ENCODE measurements at regions not wholly inside any gene's neighbourhood (a gene's known extent, or its start where the extent isn't known, plus 50 kb on each side); places are given as distances from the start of the nearest gene placed in this dataset.
A peak's percentile ranks its signal among the peaks of the same experiment; 100 is the strongest.

GRCh38 chr12:91811481-91812287 is 334.0 kb downstream of the BTG1 start:
- ATAC-seq, result peak; percentile 71
- intact Hi-C loops (cut with DNase I), result loop anchor here (1.0 to 5.0 kb wide), 3 partner anchors 333 to 761 kb away; no protein-coding TSS in a partner anchor
- peak; percentile 77 for DNase-seq (ENCODE audit: missing footprints)

- intact Hi-C loops (cut with DNase I), result loop anchor here (5.0 kb wide), 2 partner anchors 432 to 762 kb away; no protein-coding TSS in a partner anchor
- ATAC-seq (no peak), DNase-seq (ENCODE audit: missing footprints) (no peak)
Measured at GRCh38 chr12:91810531-91811451, 334.9 kb downstream of the BTG1 start.

GRCh38 chr12:91810077-91810476 is 335.6 kb downstream of the BTG1 start:
- DNase-seq (ENCODE audit: missing footprints) (no peak), ATAC-seq (no peak)
- intact Hi-C loops (cut with DNase I), result loop anchor here (5.0 kb wide), 2 partner anchors 432 to 762 kb away; no protein-coding TSS in a partner anchor

- intact Hi-C loops (cut with DNase I), result no loop called here
- DNase-seq (ENCODE audit: missing footprints) (no peak), ATAC-seq (no peak)
Measured at GRCh38 chr12:91805031-91805430, 340.6 kb downstream of the BTG1 start.

- DNase-seq (ENCODE audit: missing footprints), result peak; percentile 42
- no peak for ATAC-seq
- intact Hi-C loops (cut with DNase I), result no loop called here
Measured at GRCh38 chr12:91804533-91804932, 341.1 kb downstream of the BTG1 start.

GRCh38 chr12:91801048-91801447 is 344.6 kb downstream of the BTG1 start:
- ATAC-seq, result no peak

GRCh38 chr12:91793676-91794075 is 352.0 kb downstream of the BTG1 start:
- DNase-seq (ENCODE audit: missing footprints) (no peak), ATAC-seq (no peak)
- intact Hi-C loops (cut with DNase I), result no loop called here

More at GRCh38 chr12:91801048-91801447, 344.6 kb downstream of the BTG1 start:
- intact Hi-C loops (cut with DNase I), result no loop called here
- no peak for DNase-seq (ENCODE audit: missing footprints)

- intact Hi-C loops (cut with DNase I), result no loop called here
- DNase-seq (ENCODE audit: missing footprints) (no peak), ATAC-seq (no peak)
Measured at GRCh38 chr12:91792597-91792996, 353.0 kb downstream of the BTG1 start.

GRCh38 chr12:91786499-91787272 is 359.0 kb downstream of the BTG1 start:
- intact Hi-C loops (cut with DNase I), result loop anchor here (10.0 kb wide), 1 partner anchor 212 kb away; no protein-coding TSS in a partner anchor
- DNase-seq (ENCODE audit: missing footprints), result no peak
- ATAC-seq, result no peak

GRCh38 chr12:91785655-91786498 is 359.8 kb downstream of the BTG1 start:
- no peak for ATAC-seq

GRCh38 chr12:91781114-91781513 is 364.5 kb downstream of the BTG1 start:
- DNase-seq (ENCODE audit: missing footprints) (no peak), ATAC-seq (no peak)

More at GRCh38 chr12:91785655-91786498, 359.8 kb downstream of the BTG1 start:
- DNase-seq (ENCODE audit: missing footprints), result no peak
- intact Hi-C loops (cut with DNase I), result loop anchor here (10.0 kb wide), 1 partner anchor 211 kb away; no protein-coding TSS in a partner anchor

GRCh38 chr12:91778938-91779400 is 366.7 kb downstream of the BTG1 start:
- intact Hi-C loops (cut with DNase I), result no loop called here
- DNase-seq (ENCODE audit: missing footprints), result no peak
- ATAC-seq, result no peak

More at GRCh38 chr12:91781114-91781513, 364.5 kb downstream of the BTG1 start:
- intact Hi-C loops (cut with DNase I), result loop anchor here (10.0 kb wide), 1 partner anchor 206 kb away; no protein-coding TSS in a partner anchor

GRCh38 chr12:91778091-91778832 is 367.4 kb downstream of the BTG1 start:
- no peak for ATAC-seq
- DNase-seq (ENCODE audit: missing footprints), result no peak
- intact Hi-C loops (cut with DNase I), result no loop called here

GRCh38 chr12:91777268-91777992 is 368.2 kb downstream of the BTG1 start:
- DNase-seq (ENCODE audit: missing footprints) (no peak), ATAC-seq (no peak)
- intact Hi-C loops (cut with DNase I), result no loop called here

GRCh38 chr12:91774434-91774921 is 371.2 kb downstream of the BTG1 start:
- DNase-seq (ENCODE audit: missing footprints), result no peak
- no peak for ATAC-seq
- intact Hi-C loops (cut with DNase I), result no loop called here
